Endothelial cell of umbilical vein (primary cell): ENCODE measurements at regions not wholly inside any gene's neighbourhood (a gene's known extent, or its start where the extent isn't known, plus 50 kb on each side); places are given as distances from the start of the nearest gene placed in this dataset.

Experiments
- BruUV-seq: library from RNA; stranded (reverse); fragments of 400-500 nt; replicated peaks from 2 replicates; lab custom pipeline; 2021; lab: Mats Ljungman, UMichigan
- CTCF ChIA-PET: fragments of 300-600, 350-600 bp; sonication (Branson Sonifier 250); formaldehyde crosslinking; loops from one replicate; lab custom pipeline; 2021; ENCODE audit warnings: antibody characterized with exemption, inconsistent platforms; lab: Charles Lee
- POLR2A ChIA-PET: fragments of 300-600, 350-600 bp; sonication (Branson Sonifier 250); formaldehyde crosslinking; loops from one replicate; lab custom pipeline; 2021; ENCODE audit warnings: antibody characterized with exemption, inconsistent platforms; lab: Charles Lee
- DNase-seq: peaks from one replicate; pipeline ENCODE4 v3.0.0-alpha.2; 2011; ENCODE audit warnings: low read depth, low spot score
- FAIRE-seq: peaks from 2 replicates; lab custom pipeline; 2011; peaks lifted over from hg19 to GRCh38; lab: Jason Lieb, UNC
- H2AFZ ChIP-seq: 2 replicates; pipeline ENCODE4 v1.6.0; 2012; ENCODE audit warnings: low read depth, low read length, control low read depth, inconsistent platforms
- H3K27ac ChIP-seq: 2 replicates; pipeline ENCODE4 v1.5.1; 2011; ENCODE audit warnings: low read depth, mild to moderate bottlenecking, control low read depth, low read length, moderate library complexity; ENCODE audit not compliant: insufficient read depth
- H3K27me3 ChIP-seq, 2 experiments: 2 replicates each; pipeline versions ENCODE4 v1.6.0 to v1.6.1; 2011; ENCODE audit warnings: low read length in 2 of 2, mixed read lengths in 1 of 2; ENCODE audit not compliant: control insufficient read depth in 2 of 2, insufficient read depth in 2 of 2
- H3K36me3 ChIP-seq, 2 experiments: 2 replicates in 1 of 2; 3 replicates in 1 of 2; pipeline ENCODE4 v1.5.1; 2011; ENCODE audit warnings: low read length in 2 of 2, mild to moderate bottlenecking in 1 of 2, moderate library complexity in 1 of 2; ENCODE audit not compliant: control insufficient read depth in 2 of 2, insufficient read depth in 2 of 2; ENCODE audit errors: extremely low read depth in 1 of 2
- H3K4me1 ChIP-seq: 3 replicates; pipeline ENCODE4 v1.5.1; 2011; ENCODE audit warnings: mild to moderate bottlenecking, low read length; ENCODE audit not compliant: control insufficient read depth, insufficient read depth; ENCODE audit errors: extremely low read depth
- H3K4me2 ChIP-seq: 2 replicates; pipeline ENCODE4 v1.6.1; 2011; ENCODE audit warnings: low read length, control low read depth, mixed read lengths; ENCODE audit not compliant: insufficient read depth
- H3K4me3 ChIP-seq, 3 experiments: fragments of 200-600 bp in 1 of 3; sonication (generic), shearing (Covaris generic) in 1 of 3; replicated peaks in 1 of 3; 2 replicates each; pipeline ENCODE4 v1.5.1; 2011 to 2016; ENCODE audit warnings: control low read depth in 3 of 3, low read length in 3 of 3, mild to moderate bottlenecking in 2 of 3, inconsistent platforms in 1 of 3, low read depth in 1 of 3, moderate library complexity in 1 of 3; ENCODE audit not compliant: insufficient read depth in 1 of 3
- H3K79me2 ChIP-seq: 2 replicates; pipeline ENCODE4 v1.6.0; 2012; ENCODE audit warnings: low read length, inconsistent platforms; ENCODE audit not compliant: control insufficient read depth, insufficient read depth
- H3K9ac ChIP-seq: replicated peaks from 2 replicates; pipeline ENCODE3; 2011; ENCODE audit warnings: low read length, control low read depth; ENCODE audit not compliant: insufficient read depth; ENCODE audit errors: extremely low read depth
- H3K9me1 ChIP-seq: replicated peaks from 3 replicates; pipeline ENCODE4 v1.6.0; 2011; ENCODE audit warnings: mild to moderate bottlenecking, low read length; ENCODE audit not compliant: control insufficient read depth, insufficient read depth; ENCODE audit errors: extremely low read depth
- H3K9me3 ChIP-seq: replicated peaks from 2 replicates; pipeline ENCODE4 v1.5.1; 2012; ENCODE audit warnings: low read length, inconsistent platforms; ENCODE audit not compliant: control insufficient read depth, insufficient read depth
- H4K20me1 ChIP-seq: replicated peaks from 2 replicates; pipeline ENCODE3; 2011; ENCODE audit warnings: mild to moderate bottlenecking, low read length; ENCODE audit not compliant: control insufficient read depth, insufficient read depth; ENCODE audit errors: extremely low read depth
- EZH2 ChIP-seq: IDR thresholded peaks from 2 replicates; pipeline ENCODE4 v1.6.1; 2012; ENCODE audit warnings: borderline replicate concordance, low read depth, mild to moderate bottlenecking, moderate library complexity, low read length, inconsistent platforms; ENCODE audit not compliant: severe bottlenecking
- FOS ChIP-seq: IDR thresholded peaks from 2 replicates; pipeline ENCODE4 v1.6.1; 2011; ENCODE audit warnings: mild to moderate bottlenecking, low read length, moderate library complexity, borderline replicate concordance; ENCODE audit not compliant: insufficient read depth
- GATA2 ChIP-seq: IDR thresholded peaks from 2 replicates; pipeline ENCODE4 v1.7.0; 2011; ENCODE audit warnings: low read depth, mild to moderate bottlenecking, moderate library complexity, mixed read lengths, low read length; ENCODE audit not compliant: insufficient read length, insufficient read depth
- JUN ChIP-seq: IDR thresholded peaks from 2 replicates; pipeline ENCODE4 v1.6.1; 2011; ENCODE audit warnings: borderline replicate concordance, low read depth; ENCODE audit not compliant: insufficient read length, insufficient read depth
- MYC ChIP-seq: IDR thresholded peaks from one replicate; pipeline ENCODE4 v1.6.1; 2011; ENCODE audit warnings: mild to moderate bottlenecking, low read depth, low read length
- POLR2A ChIP-seq: IDR thresholded peaks from 2 replicates; pipeline ENCODE4 v1.6.1; 2012; ENCODE audit warnings: low read depth, mild to moderate bottlenecking, control low read depth, low read length
- POLR2AphosphoS5 ChIP-seq: IDR thresholded peaks from 2 replicates; pipeline ENCODE4 v1.6.1; 2012; ENCODE audit warnings: low read depth, mild to moderate bottlenecking, control low read depth, low read length, moderate library complexity; ENCODE audit not compliant: insufficient read depth
- dilution Hi-C: fragments of 300-500 bp; cut with MboI; formaldehyde crosslinking; loops from one replicate; pipeline ENCODE4 v1.15.0; 2019; ENCODE audit warnings: low sequenced_read_pairs; ENCODE audit not compliant: extremely low pct_ligation_motif_present
- intact Hi-C: fragments of 100-400 bp; cut with micrococcal nuclease; formaldehyde crosslinking; loops from one replicate; pipeline ENCODE4 v1.10.0; 2022
- TF ChIP-seq, protein P1 (sequence below): IDR thresholded peaks from 2 replicates; pipeline ENCODE4 v1.6.1; 2011; ENCODE audit not compliant: insufficient read depth, insufficient read length
- TF ChIP-seq, protein P2 (sequence below), 2 donors: IDR thresholded peaks; 1 replicate in 1 of 2; 2 replicates in 1 of 2; pipeline ENCODE4 v1.5.1; 2011; ENCODE audit warnings: low read length in 2 of 2, mild to moderate bottlenecking in 2 of 2, moderate library complexity in 2 of 2, control low read depth in 1 of 2, inconsistent platforms in 1 of 2, low read depth in 1 of 2; ENCODE audit not compliant: insufficient read depth in 1 of 2; ENCODE audit errors: extremely low read depth in 1 of 2

DNA sequence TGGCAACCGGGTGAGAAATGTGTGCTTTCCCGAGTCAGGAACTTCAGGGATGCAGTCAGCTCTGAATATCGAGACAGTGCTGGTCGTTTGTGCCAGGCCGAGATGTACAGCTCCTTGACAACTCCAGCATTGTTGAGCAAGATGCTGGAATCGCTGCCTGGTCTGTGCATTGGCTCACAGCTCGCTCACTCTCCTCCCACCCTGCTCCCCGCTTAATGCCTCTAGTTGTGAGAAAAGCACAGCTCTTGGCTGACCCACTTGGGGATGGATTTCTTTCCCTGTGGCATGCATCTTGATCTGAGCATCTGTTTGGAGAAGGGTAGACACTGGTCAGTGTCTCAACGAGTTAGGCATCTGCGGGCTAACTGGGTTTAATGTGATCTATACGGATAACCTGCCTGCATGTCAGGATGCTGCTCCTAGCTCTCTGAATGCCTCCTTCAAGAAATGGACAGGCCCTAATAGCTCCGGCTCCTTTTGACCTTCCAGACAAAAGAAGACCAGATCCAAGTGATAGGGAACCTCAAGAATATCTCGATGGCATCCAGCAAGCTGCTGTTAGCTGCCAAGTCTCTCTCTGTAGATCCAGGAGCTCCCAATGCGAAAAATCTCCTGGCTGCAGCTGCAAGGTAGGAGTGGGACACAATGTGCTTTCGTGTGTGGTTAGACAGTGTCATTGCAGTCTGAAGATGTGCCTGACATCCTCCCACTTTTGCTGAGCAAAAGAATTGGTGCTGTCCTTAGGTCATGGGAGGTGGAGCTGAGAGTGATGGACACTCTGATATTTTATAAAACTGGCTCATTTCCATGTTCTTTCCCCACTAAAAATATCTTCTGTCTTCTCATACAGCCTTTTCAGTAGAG is 302.2 kb upstream of the TPM1 start:
- ChIA-PET CTCF (interaction anchor here (0.9 to 2.7 kb wide), 3 partner anchors 11 to 54 kb away, joined by 3 to 23 read pairs (median 4); no protein-coding TSS in a partner anchor), POLR2A (no interaction called here)
- intact Hi-C loops, result no loop called here
- no peak overlapping the region for H2AFZ ChIP-seq
- DNase-seq, result no peak
- no peaks in the 10 kb centered on the region for H3K36me3 ChIP-seq
- H4K20me1 ChIP-seq, result no peaks in the 10 kb centered on the region
- no peak overlapping the region for H3K9ac ChIP-seq
- no peak overlapping the region for H3K4me2 ChIP-seq
- no peaks in the 10 kb centered on the region for H3K9me1 ChIP-seq
- no peak for FAIRE-seq
- H3K79me2 ChIP-seq, result no peaks in the 10 kb centered on the region
- TF ChIP-seq MYC (no peak), GATA2 (no peak), FOS (no peak), EZH2 (no peak), POLR2AphosphoS5 (no peak), JUN (no peak), POLR2A (no peak)
- TF ChIP-seq, protein P1, sequence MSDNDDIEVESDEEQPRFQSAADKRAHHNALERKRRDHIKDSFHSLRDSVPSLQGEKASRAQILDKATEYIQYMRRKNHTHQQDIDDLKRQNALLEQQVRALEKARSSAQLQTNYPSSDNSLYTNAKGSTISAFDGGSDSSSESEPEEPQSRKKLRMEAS, result no peak
- TF ChIP-seq, protein P2, sequence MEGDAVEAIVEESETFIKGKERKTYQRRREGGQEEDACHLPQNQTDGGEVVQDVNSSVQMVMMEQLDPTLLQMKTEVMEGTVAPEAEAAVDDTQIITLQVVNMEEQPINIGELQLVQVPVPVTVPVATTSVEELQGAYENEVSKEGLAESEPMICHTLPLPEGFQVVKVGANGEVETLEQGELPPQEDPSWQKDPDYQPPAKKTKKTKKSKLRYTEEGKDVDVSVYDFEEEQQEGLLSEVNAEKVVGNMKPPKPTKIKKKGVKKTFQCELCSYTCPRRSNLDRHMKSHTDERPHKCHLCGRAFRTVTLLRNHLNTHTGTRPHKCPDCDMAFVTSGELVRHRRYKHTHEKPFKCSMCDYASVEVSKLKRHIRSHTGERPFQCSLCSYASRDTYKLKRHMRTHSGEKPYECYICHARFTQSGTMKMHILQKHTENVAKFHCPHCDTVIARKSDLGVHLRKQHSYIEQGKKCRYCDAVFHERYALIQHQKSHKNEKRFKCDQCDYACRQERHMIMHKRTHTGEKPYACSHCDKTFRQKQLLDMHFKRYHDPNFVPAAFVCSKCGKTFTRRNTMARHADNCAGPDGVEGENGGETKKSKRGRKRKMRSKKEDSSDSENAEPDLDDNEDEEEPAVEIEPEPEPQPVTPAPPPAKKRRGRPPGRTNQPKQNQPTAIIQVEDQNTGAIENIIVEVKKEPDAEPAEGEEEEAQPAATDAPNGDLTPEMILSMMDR (IDR thresholded peaks at IDR 0.05; ENCODE audit: extremely low read depth in 1 of 2, insufficient read depth in 1 of 2, low read depth in 1 of 2, low read length in 2 of 2), result no peak
- H3K9me3 ChIP-seq, result no peaks in the 10 kb centered on the region
- peaks cover 0 to 1% of the 10 kb centered on the region in 2 experiments for H3K27me3 ChIP-seq
- H3K27ac ChIP-seq, result no peak overlapping the region
- H3K4me3 ChIP-seq, result no peak overlapping the region
- no peaks in the 10 kb centered on the region for H3K4me1 ChIP-seq
- dilution Hi-C loops, result no loop called here
- BruUV-seq, result no TSS peak
